ENCODE measurements at regions not wholly inside any gene's neighbourhood (a gene's known extent, or its start where the extent isn't known, plus 50 kb on each side); places are given as distances from the start of the nearest gene placed in this dataset.
A peak's percentile ranks its signal among the peaks of the same experiment; 100 is the strongest.

GRCh38 chr13:95447814-95448213 lies 104.7 kb upstream of the CLDN10 start:
- DNase-seq (ENCODE audit: low spot score), result no peak

- no peak for DNase-seq (ENCODE audit: low spot score)
These were observed 100.9 kb upstream of the CLDN10 start for GRCh38 chr13:95451656-95452055.

GRCh38 chr13:95452375-95452774 lies 100.1 kb upstream of the CLDN10 start:
- DNase-seq (ENCODE audit: low spot score), result no peak

GRCh38 chr13:95455782-95456181 lies 96.7 kb upstream of the CLDN10 start:
- no peak for DNase-seq (ENCODE audit: low spot score)

GRCh38 chr13:95456815-95457214 lies 95.7 kb upstream of the CLDN10 start:
- DNase-seq (ENCODE audit: low spot score), result no peak

- DNase-seq (ENCODE audit: low spot score), result no peak
These were observed 95.2 kb upstream of the CLDN10 start for GRCh38 chr13:95457294-95457693.

GRCh38 chr13:95462801-95463200 lies 89.7 kb upstream of the CLDN10 start:
- no peak for DNase-seq (ENCODE audit: low spot score)

GRCh38 chr13:95463531-95463930 lies 89.0 kb upstream of the CLDN10 start:
- no peak for DNase-seq (ENCODE audit: low spot score)

GRCh38 chr13:95470574-95471366 lies 81.8 kb upstream of the CLDN10 start:
- DNase-seq (ENCODE audit: low spot score), result no peak

- DNase-seq (ENCODE audit: low spot score), result no peak
These were observed 80.6 kb upstream of the CLDN10 start for GRCh38 chr13:95471960-95472359.

- DNase-seq (ENCODE audit: low spot score), result no peak
These were observed 77.5 kb upstream of the CLDN10 start for GRCh38 chr13:95474992-95475391.

- DNase-seq (ENCODE audit: low spot score), result no peak
These were observed 75.3 kb upstream of the CLDN10 start for GRCh38 chr13:95477187-95477586.

- no peak for DNase-seq (ENCODE audit: low spot score)
These were observed 72.8 kb upstream of the CLDN10 start for GRCh38 chr13:95479731-95480130.

- DNase-seq (ENCODE audit: low spot score), result peak; percentile 2
These were observed 72.4 kb upstream of the CLDN10 start for GRCh38 chr13:95480131-95480545.

GRCh38 chr13:95480791-95481780 lies 71.4 kb upstream of the CLDN10 start:
- no peak for DNase-seq (ENCODE audit: low spot score)

- no peak for DNase-seq (ENCODE audit: low spot score)
These were observed 68.5 kb upstream of the CLDN10 start for GRCh38 chr13:95484052-95484451.

- DNase-seq (ENCODE audit: low spot score), result no peak
These were observed 67.4 kb upstream of the CLDN10 start for GRCh38 chr13:95485045-95485517.

GRCh38 chr13:95485518-95486144 lies 66.9 kb upstream of the CLDN10 start:
- no peak for DNase-seq (ENCODE audit: low spot score)

GRCh38 chr13:95492044-95492801 lies 60.3 kb upstream of the CLDN10 start:
- no peak for DNase-seq (ENCODE audit: low spot score)

- peak; percentile 50 for DNase-seq (ENCODE audit: low spot score)
These were observed 58.3 kb upstream of the CLDN10 start for GRCh38 chr13:95494082-95494681.

GRCh38 chr13:95496485-95496884 lies 56.0 kb upstream of the CLDN10 start:
- no peak for DNase-seq (ENCODE audit: low spot score)
